HEK293 (cell line): ENCODE measurements at regions not wholly inside any gene's neighbourhood (a gene's known extent, or its start where the extent isn't known, plus 50 kb on each side); places are given as distances from the start of the nearest gene placed in this dataset.
"Not testable (repeated sequence)": the region's sequence is repeated elsewhere in the genome, so short reads cannot be mapped to it uniquely, and the experiment has no call there.

Experiments
- CTCF ChIA-PET: fragments of 350-600 bp; formaldehyde crosslinking; extraction: SDS; loops from one replicate; lab custom pipeline; 2021; ENCODE audit warnings: antibody characterized with exemption; lab: Yijun Ruan, JAX
- POLR2A ChIA-PET: fragments of 300-600 bp; formaldehyde crosslinking; extraction: SDS; loops from one replicate; lab custom pipeline; 2020; ENCODE audit warnings: antibody characterized with exemption, inconsistent platforms; lab: Yijun Ruan, JAX
- H3K27ac ChIP-seq: fragments of 200-500 bp; sonication (Bioruptor generic); 2 replicates; pipeline ENCODE4 v1.5.1; 2014; ENCODE audit warnings: low read depth, low read length, control low read depth, inconsistent platforms; ENCODE audit errors: extremely low read depth
- H3K36me3 ChIP-seq, 2 experiments: fragments of 200-500 bp in 1 of 2; sonication (Bioruptor generic) in 1 of 2; 1 replicate in 1 of 2; 2 replicates in 1 of 2; pipeline ENCODE4 v1.5.1; 2014 to 2017; ENCODE audit warnings: inconsistent platforms in 2 of 2, low read length in 2 of 2; ENCODE audit not compliant: control insufficient read depth in 2 of 2, insufficient read depth in 1 of 2
- H3K4me1 ChIP-seq: fragments of 200-500 bp; sonication (Bioruptor generic); 2 replicates; pipeline ENCODE4 v1.5.1; 2014; ENCODE audit warnings: mild to moderate bottlenecking, low read length, inconsistent platforms; ENCODE audit not compliant: control insufficient read depth, insufficient read depth
- H3K4me3 ChIP-seq: 2 replicates; pipeline ENCODE4 v1.5.1; 2011; ENCODE audit warnings: low read depth, mild to moderate bottlenecking, control low read depth, low read length, moderate library complexity
- H3K9me3 ChIP-seq: fragments of 200-500 bp; sonication (Bioruptor generic); 2 replicates; pipeline ENCODE4 v1.5.1; 2014; ENCODE audit warnings: low read depth, low read length, inconsistent platforms; ENCODE audit not compliant: control insufficient read depth, insufficient read depth
- GLI2 ChIP-seq: fragments of 450-650 bp; formaldehyde crosslinking; IDR thresholded peaks from 2 replicates; pipeline ENCODE4; 2017; ENCODE audit warnings: missing biosample characterization, missing genetic modification characterization, low read depth, borderline replicate concordance
- HOXC10 ChIP-seq: sonication (generic); formaldehyde crosslinking; IDR thresholded peaks from 2 replicates; pipeline ENCODE4 v1.8.1; 2023; ENCODE audit warnings: mild to moderate bottlenecking, missing genetic modification reagents
- HOXD13 ChIP-seq: sonication (generic); formaldehyde crosslinking; IDR thresholded peaks from 2 replicates; pipeline ENCODE4 v1.8.0; 2022; ENCODE audit warnings: missing genetic modification reagents, borderline replicate concordance
- IKZF3 ChIP-seq: fragments of 450-650 bp; IDR thresholded peaks from 2 replicates; pipeline ENCODE4 v1.5.0; 2018; ENCODE audit warnings: missing biosample characterization, mild to moderate bottlenecking, missing genetic modification characterization, moderate library complexity
- KLF1 ChIP-seq: fragments of 450-650 bp; formaldehyde crosslinking; IDR thresholded peaks from 2 replicates; pipeline ENCODE4 v1.5.1; 2016; ENCODE audit warnings: missing biosample characterization, missing genetic modification characterization
- PRDM1 ChIP-seq: fragments of 450-650 bp; formaldehyde crosslinking; IDR thresholded peaks from 2 replicates; pipeline ENCODE4; 2016; ENCODE audit warnings: missing biosample characterization, missing genetic modification characterization
- YY2 ChIP-seq: fragments of 450-650 bp; formaldehyde crosslinking; IDR thresholded peaks from 2 replicates; pipeline ENCODE4 v1.5.1; 2016; ENCODE audit warnings: missing biosample characterization, missing genetic modification characterization
- ZBTB1 ChIP-seq: fragments of 450-650 bp; formaldehyde crosslinking; IDR thresholded peaks from 2 replicates; pipeline ENCODE4 v1.5.1; 2016; ENCODE audit warnings: missing biosample characterization, missing genetic modification characterization
- ZEB2 ChIP-seq: fragments of 450-650 bp; formaldehyde crosslinking; IDR thresholded peaks from 2 replicates; pipeline ENCODE4 v1.5.1; 2016; ENCODE audit warnings: missing biosample characterization, missing genetic modification characterization
- ZFP41 ChIP-seq: fragments of 450-650 bp; formaldehyde crosslinking; IDR thresholded peaks from 2 replicates; pipeline ENCODE4 v1.5.1; 2016; ENCODE audit warnings: missing biosample characterization, missing genetic modification characterization, borderline replicate concordance
- ZNF157 ChIP-seq: fragments of 450-650 bp; formaldehyde crosslinking; IDR thresholded peaks from 2 replicates; pipeline ENCODE4 v1.5.1; 2016; ENCODE audit warnings: missing biosample characterization, missing genetic modification characterization
- ZNF169 ChIP-seq: fragments of 450-650 bp; formaldehyde crosslinking; IDR thresholded peaks from 2 replicates; pipeline ENCODE4 v1.5.1; 2016; ENCODE audit warnings: missing biosample characterization, missing genetic modification characterization
- ZNF174 ChIP-seq: fragments of 450-650 bp; formaldehyde crosslinking; IDR thresholded peaks from 2 replicates; pipeline ENCODE4 v1.5.0; 2017; ENCODE audit warnings: missing biosample characterization, mild to moderate bottlenecking, missing genetic modification characterization
- ZNF175 ChIP-seq: fragments of 450-650 bp; formaldehyde crosslinking; IDR thresholded peaks from 2 replicates; pipeline ENCODE4 v1.5.1; 2016; ENCODE audit warnings: missing biosample characterization, missing genetic modification characterization
- ZNF223 ChIP-seq: fragments of 450-650 bp; formaldehyde crosslinking; IDR thresholded peaks from 2 replicates; pipeline ENCODE4 v1.5.1; 2016; ENCODE audit warnings: missing biosample characterization, missing genetic modification characterization
- ZNF239 ChIP-seq: fragments of 450-650 bp; formaldehyde crosslinking; IDR thresholded peaks from 2 replicates; pipeline ENCODE4 v1.5.1; 2016; ENCODE audit warnings: missing biosample characterization, missing genetic modification characterization
- ZNF366 ChIP-seq: fragments of 450-650 bp; formaldehyde crosslinking; conservative IDR thresholded peaks from 2 replicates; pipeline ENCODE4 v1.5.1; 2016; ENCODE audit warnings: missing biosample characterization, missing genetic modification characterization
- ZNF426 ChIP-seq: fragments of 450-650 bp; formaldehyde crosslinking; IDR thresholded peaks from 2 replicates; pipeline ENCODE4 v1.5.1; 2017; ENCODE audit warnings: missing biosample characterization, missing genetic modification characterization, mild to moderate bottlenecking, inconsistent platforms, moderate library complexity
- ZNF433 ChIP-seq: fragments of 450-650 bp; formaldehyde crosslinking; IDR thresholded peaks from 2 replicates; pipeline ENCODE4 v1.5.1; 2016; ENCODE audit warnings: missing biosample characterization, missing genetic modification characterization, low read depth
- ZNF549 ChIP-seq: fragments of 450-650 bp; IDR thresholded peaks from 2 replicates; pipeline ENCODE4 v1.5.1; 2018; ENCODE audit warnings: missing biosample characterization, missing genetic modification characterization, mild to moderate bottlenecking, inconsistent platforms, moderate library complexity
- ZNF610 ChIP-seq: fragments of 450-650 bp; formaldehyde crosslinking; IDR thresholded peaks from 2 replicates; pipeline ENCODE4 v1.5.1; 2016; ENCODE audit warnings: missing biosample characterization, missing genetic modification characterization, borderline replicate concordance
- ZNF660 ChIP-seq: fragments of 450-650 bp; IDR thresholded peaks from 2 replicates; pipeline ENCODE4 v1.5.1; 2018; ENCODE audit warnings: missing biosample characterization, mild to moderate bottlenecking, missing genetic modification characterization
- ZNF768 ChIP-seq: fragments of 450-650 bp; formaldehyde crosslinking; IDR thresholded peaks from 2 replicates; pipeline ENCODE4 v1.5.1; 2018; ENCODE audit warnings: missing biosample characterization, mild to moderate bottlenecking, missing genetic modification characterization
- ZNF777 ChIP-seq: fragments of 450-650 bp; formaldehyde crosslinking; IDR thresholded peaks from 2 replicates; pipeline ENCODE4 v1.5.1; 2017; ENCODE audit warnings: missing biosample characterization, missing genetic modification characterization, borderline replicate concordance
- TF ChIP-seq, protein P1 (sequence below): fragments of 450-650 bp; formaldehyde crosslinking; IDR thresholded peaks from 2 replicates; pipeline ENCODE4 v1.5.1; 2017; ENCODE audit warnings: missing biosample characterization, mild to moderate bottlenecking, missing genetic modification characterization, moderate library complexity
- TF ChIP-seq, protein P2 (sequence below): fragments of 450-650 bp; formaldehyde crosslinking; IDR thresholded peaks from 2 replicates; pipeline ENCODE4 v1.5.1; 2016; ENCODE audit warnings: missing biosample characterization, missing genetic modification characterization
- TF ChIP-seq, protein P3 (sequence below): fragments of 450-650 bp; formaldehyde crosslinking; IDR thresholded peaks from 2 replicates; pipeline ENCODE4 v1.5.1; 2016; ENCODE audit warnings: missing biosample characterization, missing genetic modification characterization
- TF ChIP-seq, protein P4 (sequence below): fragments of 450-650 bp; formaldehyde crosslinking; IDR thresholded peaks from 2 replicates; pipeline ENCODE4 v1.5.1; 2016; ENCODE audit warnings: missing biosample characterization, missing genetic modification characterization

DNA sequence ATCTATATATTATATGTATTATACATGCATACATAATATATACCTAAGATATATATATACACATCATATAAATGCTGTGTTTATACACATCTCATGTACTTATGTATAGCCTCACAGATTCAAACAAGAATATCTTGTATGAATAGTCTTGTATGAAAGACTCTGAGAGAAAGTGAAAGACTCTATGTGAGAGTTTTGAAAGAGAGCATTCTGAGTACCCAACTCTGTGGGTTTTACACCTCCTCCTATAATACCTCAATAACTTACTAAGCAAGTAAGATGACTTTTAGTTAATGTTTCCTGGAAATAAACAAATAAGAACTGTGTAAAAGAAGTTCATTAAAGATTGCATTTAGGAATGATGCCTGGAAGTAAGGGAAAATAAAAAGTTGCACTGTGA lies 108.1 kb upstream of the GMNC start:
- Histone ChIP-seq H3K27ac (no peak overlapping the region), H3K4me3 (no peak overlapping the region), H3K36me3 (no peaks in the 10 kb centered on the region), H3K4me1 (no peaks in the 10 kb centered on the region; the same call in none of the 2 replicates)
- ChIA-PET CTCF (interaction anchor here (0.6 to 0.9 kb wide), 2 partner anchors 84 to 158 kb away, joined by 3 read pairs; no protein-coding TSS in a partner anchor), POLR2A (no interaction called here)
- TF ChIP-seq ZBTB1 (no peak), ZNF175 (tag by site-specific recombination) (no peak), PRDM1 (tag by site-specific recombination) (no peak), ZNF433 (tag by site-specific recombination) (no peak), GLI2 (tag by site-specific recombination) (no peak), ZNF366 (tag by site-specific recombination) (no peak), ZNF660 (tag by site-specific recombination) (no peak), ZNF223 (tag by site-specific recombination) (no peak), ZNF549 (tag by site-specific recombination) (no peak), IKZF3 (tag by site-specific recombination) (no peak), YY2 (tag by site-specific recombination) (no peak), HOXC10 (CRISPR knock-in tag) (no peak), ZNF157 (tag by site-specific recombination) (no peak)
- TF ChIP-seq, protein P1, sequence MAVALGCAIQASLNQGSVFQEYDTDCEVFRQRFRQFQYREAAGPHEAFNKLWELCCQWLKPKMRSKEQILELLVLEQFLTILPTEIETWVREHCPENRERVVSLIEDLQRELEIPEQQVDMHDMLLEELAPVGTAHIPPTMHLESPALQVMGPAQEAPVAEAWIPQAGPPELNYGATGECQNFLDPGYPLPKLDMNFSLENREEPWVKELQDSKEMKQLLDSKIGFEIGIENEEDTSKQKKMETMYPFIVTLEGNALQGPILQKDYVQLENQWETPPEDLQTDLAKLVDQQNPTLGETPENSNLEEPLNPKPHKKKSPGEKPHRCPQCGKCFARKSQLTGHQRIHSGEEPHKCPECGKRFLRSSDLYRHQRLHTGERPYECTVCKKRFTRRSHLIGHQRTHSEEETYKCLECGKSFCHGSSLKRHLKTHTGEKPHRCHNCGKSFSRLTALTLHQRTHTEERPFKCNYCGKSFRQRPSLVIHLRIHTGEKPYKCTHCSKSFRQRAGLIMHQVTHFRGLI (tag by site-specific recombination), result no peak
- TF ChIP-seq, protein P2, sequence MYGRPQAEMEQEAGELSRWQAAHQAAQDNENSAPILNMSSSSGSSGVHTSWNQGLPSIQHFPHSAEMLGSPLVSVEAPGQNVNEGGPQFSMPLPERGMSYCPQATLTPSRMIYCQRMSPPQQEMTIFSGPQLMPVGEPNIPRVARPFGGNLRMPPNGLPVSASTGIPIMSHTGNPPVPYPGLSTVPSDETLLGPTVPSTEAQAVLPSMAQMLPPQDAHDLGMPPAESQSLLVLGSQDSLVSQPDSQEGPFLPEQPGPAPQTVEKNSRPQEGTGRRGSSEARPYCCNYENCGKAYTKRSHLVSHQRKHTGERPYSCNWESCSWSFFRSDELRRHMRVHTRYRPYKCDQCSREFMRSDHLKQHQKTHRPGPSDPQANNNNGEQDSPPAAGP (tag by site-specific recombination), result no peak
- TF ChIP-seq, protein P3, sequence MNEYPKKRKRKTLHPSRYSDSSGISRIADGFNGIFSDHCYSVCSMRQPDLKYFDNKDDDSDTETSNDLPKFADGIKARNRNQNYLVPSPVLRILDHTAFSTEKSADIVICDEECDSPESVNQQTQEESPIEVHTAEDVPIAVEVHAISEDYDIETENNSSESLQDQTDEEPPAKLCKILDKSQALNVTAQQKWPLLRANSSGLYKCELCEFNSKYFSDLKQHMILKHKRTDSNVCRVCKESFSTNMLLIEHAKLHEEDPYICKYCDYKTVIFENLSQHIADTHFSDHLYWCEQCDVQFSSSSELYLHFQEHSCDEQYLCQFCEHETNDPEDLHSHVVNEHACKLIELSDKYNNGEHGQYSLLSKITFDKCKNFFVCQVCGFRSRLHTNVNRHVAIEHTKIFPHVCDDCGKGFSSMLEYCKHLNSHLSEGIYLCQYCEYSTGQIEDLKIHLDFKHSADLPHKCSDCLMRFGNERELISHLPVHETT (tag by site-specific recombination), result no peak
- TF ChIP-seq, all 188 proteins: peak for 0
- H3K9me3 ChIP-seq, result no peaks in the 10 kb centered on the region

DNA sequence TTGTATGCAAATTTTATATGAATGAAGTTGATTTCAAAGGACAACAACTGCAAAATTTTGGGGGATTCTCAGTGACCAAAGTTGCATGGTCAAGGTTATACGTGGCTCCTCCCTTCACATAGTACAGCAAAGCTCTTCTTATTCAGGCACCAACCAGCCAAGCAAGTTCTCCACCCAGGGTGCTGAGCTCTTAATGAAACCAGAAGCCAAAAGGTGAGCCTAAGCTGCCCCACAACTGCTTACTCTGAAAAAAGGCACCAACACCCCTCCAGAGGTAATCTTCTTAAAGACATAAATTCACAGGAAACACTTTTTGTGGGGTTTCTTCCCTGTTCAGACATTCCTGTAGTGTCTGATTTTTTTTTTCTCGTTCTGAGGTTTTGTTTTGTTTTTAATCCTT lies 106.1 kb upstream of the GMNC start:
- no peaks in the 10 kb centered on the region for H3K9me3 ChIP-seq
- H3K4me1 ChIP-seq, result no peaks in the 10 kb centered on the region; the same call in none of the 2 replicates
- no peak overlapping the region for H3K27ac ChIP-seq
- POLR2A ChIA-PET, result no interaction called here
- no peaks in the 10 kb centered on the region for H3K36me3 ChIP-seq
- CTCF ChIA-PET, result interaction anchor here (1.2 kb wide), 1 partner anchor 82 kb away, joined by 3 read pairs; no protein-coding TSS in a partner anchor
- no peak overlapping the region for H3K4me3 ChIP-seq
- TF ChIP-seq ZNF777 (no peak), ZNF169 (no peak), ZNF239 (tag by site-specific recombination) (no peak), ZEB2 (tag by site-specific recombination) (no peak), ZNF549 (tag by site-specific recombination) (no peak), ZFP41 (tag by site-specific recombination) (no peak), ZNF426 (tag by site-specific recombination) (no peak), ZNF610 (tag by site-specific recombination) (no peak), ZNF768 (tag by site-specific recombination) (no peak), ZNF174 (tag by site-specific recombination) (no peak), HOXD13 (CRISPR knock-in tag) (no peak), KLF1 (tag by site-specific recombination) (no peak)
- TF ChIP-seq, protein P1 (tag by site-specific recombination), result no peak
- TF ChIP-seq, protein P4, sequence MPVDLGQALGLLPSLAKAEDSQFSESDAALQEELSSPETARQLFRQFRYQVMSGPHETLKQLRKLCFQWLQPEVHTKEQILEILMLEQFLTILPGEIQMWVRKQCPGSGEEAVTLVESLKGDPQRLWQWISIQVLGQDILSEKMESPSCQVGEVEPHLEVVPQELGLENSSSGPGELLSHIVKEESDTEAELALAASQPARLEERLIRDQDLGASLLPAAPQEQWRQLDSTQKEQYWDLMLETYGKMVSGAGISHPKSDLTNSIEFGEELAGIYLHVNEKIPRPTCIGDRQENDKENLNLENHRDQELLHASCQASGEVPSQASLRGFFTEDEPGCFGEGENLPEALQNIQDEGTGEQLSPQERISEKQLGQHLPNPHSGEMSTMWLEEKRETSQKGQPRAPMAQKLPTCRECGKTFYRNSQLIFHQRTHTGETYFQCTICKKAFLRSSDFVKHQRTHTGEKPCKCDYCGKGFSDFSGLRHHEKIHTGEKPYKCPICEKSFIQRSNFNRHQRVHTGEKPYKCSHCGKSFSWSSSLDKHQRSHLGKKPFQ (tag by site-specific recombination), result no peak

DNA sequence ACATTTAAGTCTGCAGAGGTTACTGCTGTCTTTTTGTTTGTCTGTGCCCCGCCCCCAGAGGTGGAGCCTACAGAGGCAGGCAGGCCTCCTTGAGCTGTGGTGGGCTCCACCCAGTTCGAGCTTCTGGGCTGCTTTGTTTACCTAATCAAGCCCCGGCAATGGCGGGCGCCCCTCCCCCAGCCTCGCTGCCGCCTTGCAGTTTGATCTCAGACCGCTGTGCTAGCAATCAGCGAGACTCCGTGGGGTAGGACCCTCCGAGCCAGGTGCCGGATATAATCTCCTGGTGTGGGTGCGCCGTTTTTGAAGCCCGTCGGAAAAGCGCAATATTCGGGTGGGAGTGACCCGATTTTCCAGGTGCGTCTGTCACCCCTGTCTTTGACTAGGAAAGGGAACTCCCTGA lies 102.4 kb upstream of the GMNC start:
- H3K36me3 ChIP-seq, H3K9me3 ChIP-seq, POLR2A ChIA-PET, H3K4me1 ChIP-seq, CTCF ChIA-PET, H3K27ac ChIP-seq, H3K4me3 ChIP-seq: not testable (repeated sequence)
